NCI-H2029 treated with DMSO at 0.1 percent for 48 hours (cell line): ENCODE measurements at regions not wholly inside any gene's neighbourhood (a gene's known extent, or its start where the extent isn't known, plus 50 kb on each side); places are given as distances from the start of the nearest gene placed in this dataset.

Source experiments
- DNase-seq: peaks from one replicate; lab custom pipeline; 2025; lab: John Stamatoyannopoulos, UW

GRCh38 chr10:21084700-21085099 is 187.6 kb upstream of the NEBL start:
- no peak for DNase-seq

DNA sequence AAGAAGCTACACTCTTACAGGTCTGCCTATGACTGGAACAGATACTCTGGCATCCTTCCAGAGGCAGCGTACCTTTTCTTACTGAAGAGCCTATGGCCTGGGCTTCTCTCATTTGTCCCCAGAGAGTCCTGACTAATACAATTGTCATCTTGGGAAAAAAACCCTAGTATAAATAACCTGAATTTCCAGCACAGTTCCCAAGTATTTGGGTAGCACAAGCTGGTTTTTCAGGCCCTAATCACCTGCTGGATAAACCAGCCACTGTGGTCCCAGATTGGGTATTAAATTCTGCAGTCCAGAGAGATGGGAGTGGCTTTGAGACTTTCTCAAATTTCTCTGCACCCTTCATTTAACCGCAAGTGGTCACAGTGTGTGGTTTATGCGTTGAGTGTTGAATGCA is 186.8 kb upstream of the NEBL start:
- peak; percentile 10 for DNase-seq

DNA sequence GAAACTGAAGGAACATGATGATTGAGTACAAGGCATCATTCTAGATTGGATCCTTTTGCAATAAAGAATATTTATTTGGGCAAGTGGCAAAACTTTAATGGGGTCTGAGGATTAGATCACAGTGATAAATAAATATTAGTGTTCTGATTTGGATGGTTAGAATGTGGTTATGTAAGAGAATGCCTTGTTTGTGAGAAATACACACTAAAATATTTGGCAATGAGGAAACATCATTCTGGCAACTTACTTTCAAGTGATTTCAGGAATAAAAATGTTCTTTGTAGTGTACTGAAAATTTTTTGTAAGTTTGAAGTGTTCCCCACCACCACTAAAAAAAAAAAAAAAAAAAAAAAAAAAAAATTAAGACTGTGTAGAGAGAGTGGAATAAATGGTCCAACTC is 185.1 kb upstream of the NEBL start:
- no peak for DNase-seq

DNA sequence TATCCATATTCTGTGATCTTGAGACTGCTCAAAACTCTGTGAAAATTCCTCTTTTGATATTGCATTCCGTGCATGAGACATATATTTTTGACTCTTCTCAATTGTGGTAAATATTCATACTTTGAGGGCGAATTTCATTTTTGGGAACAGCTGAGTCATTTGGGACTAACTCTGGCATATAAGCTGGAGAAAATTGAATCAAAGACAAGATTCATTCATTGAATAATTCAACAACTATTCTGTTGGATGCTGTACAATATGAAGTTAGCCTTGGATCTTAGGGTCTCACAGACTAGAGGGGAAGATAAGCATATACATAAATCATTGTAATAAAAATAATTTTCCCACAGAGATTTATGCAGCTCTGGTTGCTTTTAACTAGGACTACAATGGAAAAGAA is 183.2 kb upstream of the NEBL start:
- no peak for DNase-seq

GRCh38 chr10:21079330-21079658 is 182.2 kb upstream of the NEBL start:
- no peak for DNase-seq

- peak; percentile 25 for DNase-seq
Measured at GRCh38 chr10:21078410-21079329, 181.6 kb upstream of the NEBL start.

DNA sequence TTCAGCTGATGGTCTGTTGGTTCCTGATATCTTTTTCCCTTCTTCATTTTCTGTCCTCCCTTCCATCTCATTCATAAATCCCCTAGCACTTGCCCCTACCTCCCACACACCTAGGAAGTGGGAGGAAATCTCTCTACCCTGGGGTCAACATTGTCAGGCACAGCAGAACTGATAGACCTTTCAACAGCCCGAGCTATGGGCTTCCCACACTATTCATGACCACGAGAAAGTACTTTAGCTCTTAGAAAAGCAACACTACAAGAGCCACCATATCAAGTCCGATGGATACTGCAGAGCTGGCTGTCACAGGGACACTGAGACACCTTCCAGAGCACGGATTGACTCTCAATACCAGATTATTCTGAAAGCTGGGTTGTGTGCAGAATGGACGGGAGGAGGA is 180.6 kb upstream of the NEBL start:
- DNase-seq: no peak

- DNase-seq: no peak
Measured at GRCh38 chr10:21076381-21076780, 179.3 kb upstream of the NEBL start.

DNA sequence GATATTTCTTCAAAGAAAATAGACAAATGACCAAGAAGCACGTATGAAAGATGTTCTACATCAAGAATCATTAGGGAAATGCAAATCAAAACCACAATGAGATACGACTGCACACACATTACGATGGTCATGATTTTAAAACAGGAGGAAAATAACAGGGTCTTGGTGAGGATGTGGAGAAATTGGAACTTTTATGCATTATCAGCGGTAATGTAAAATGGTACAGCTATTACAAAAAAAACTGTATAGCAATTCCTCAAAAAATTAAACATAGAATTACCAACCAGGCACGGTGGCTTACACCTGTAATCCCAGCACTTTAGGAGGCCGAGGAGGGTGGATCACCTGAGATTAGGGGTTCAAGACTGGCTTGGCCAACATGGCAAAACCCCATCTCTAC is 178.8 kb upstream of the NEBL start:
- no peak for DNase-seq

- no peak for DNase-seq
Measured at GRCh38 chr10:21071001-21071673, 174.0 kb upstream of the NEBL start.

- no peak for DNase-seq
Measured at GRCh38 chr10:21069929-21070700, 173.0 kb upstream of the NEBL start.

DNA sequence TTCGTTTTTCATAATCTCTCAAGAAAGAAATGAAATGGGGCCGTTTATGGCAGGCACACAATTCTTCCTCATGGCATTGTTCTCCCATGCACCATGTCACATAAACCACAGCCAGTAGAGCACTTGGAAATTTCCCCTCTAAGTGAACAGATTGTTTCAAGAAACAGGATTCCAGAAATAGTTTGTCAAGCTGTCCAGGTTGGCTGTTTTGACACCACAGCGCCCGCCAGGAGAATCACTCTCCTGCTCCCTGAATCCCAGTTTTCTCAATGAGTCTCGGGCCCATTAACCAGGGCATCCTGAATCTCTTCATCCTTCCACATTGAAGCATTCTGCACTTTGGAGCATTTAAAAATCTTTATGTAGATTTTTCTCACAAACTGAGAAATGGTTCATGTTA is 172.2 kb upstream of the NEBL start:
- no peak for DNase-seq

GRCh38 chr10:21068026-21068656 is 171.0 kb upstream of the NEBL start:
- no peak for DNase-seq

- DNase-seq: no peak
Measured at GRCh38 chr10:21065621-21066248, 168.6 kb upstream of the NEBL start.

DNA sequence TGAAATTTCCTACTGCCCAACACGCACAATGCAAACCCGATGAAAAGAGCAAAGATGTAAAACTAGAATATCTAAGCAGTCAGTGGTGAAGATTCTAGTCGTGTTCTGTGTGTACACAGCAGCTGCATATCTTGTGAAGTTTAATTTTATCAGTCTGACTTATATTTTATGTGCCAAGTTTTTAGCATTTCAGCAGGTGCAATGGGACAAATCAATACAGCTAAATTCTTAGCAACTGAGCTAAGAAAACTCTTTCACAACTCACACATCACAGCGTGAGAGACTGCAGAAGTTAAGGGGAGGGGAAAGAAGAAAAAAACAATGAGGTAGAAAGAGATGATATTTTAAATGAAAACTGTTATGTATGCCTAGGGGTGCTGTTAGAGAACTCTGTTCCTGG is 164.9 kb upstream of the NEBL start:
- no peak for DNase-seq

- no peak for DNase-seq
Measured at GRCh38 chr10:21061184-21061583, 164.1 kb upstream of the NEBL start.

- DNase-seq: no peak
Measured at GRCh38 chr10:21060626-21061025, 163.5 kb upstream of the NEBL start.

- no peak for DNase-seq
Measured at GRCh38 chr10:21057989-21058388, 160.9 kb upstream of the NEBL start.

GRCh38 chr10:21057436-21057835 is 160.3 kb upstream of the NEBL start:
- DNase-seq: no peak

DNA sequence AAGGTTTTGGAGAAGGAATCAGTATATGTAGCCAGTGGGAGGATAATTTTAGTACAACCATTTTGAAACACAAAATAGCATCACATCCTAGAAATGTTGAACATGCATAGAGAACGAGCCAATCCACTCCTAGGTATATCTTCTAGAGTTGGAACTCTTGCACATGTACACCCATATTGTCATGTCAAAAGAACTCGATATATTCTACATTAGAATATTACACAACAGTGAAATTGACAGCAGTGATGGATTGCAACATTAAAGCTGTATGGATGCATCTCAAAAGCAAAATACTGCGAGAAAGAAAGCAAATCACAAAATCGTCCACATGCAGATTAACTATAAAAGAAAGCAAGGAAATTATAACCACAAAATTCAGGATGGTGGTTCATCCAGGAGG is 159.3 kb upstream of the NEBL start:
- DNase-seq: no peak

GRCh38 chr10:21055339-21056135 is 158.4 kb upstream of the NEBL start:
- DNase-seq: no peak
